Sigmoid colon (tissue), 6 donors: ENCODE measurements at regions not wholly inside any gene's neighbourhood (a gene's known extent, or its start where the extent isn't known, plus 50 kb on each side); places are given as distances from the start of the nearest gene placed in this dataset.

Experiments
- DNase-seq: peaks from one replicate; pipeline ENCODE4 v3.0.0-alpha.2; 2019
- H3K27ac ChIP-seq, 4 donors: fragments of 200-600 bp; sonication (generic); one replicate each; pipeline ENCODE4 v1.5.1; 2016 to 2019; ENCODE audit warnings: mild to moderate bottlenecking in 1 of 4
- H3K27me3 ChIP-seq, 3 donors: fragments of 200-600 bp; sonication (generic); one replicate each; pipeline ENCODE4 v1.5.1; 2019; ENCODE audit warnings: mild to moderate bottlenecking in 1 of 3
- H3K36me3 ChIP-seq, 4 donors: fragments of 200-600 bp; sonication (generic); one replicate each; pipeline ENCODE4 v1.5.1; 2016 to 2019
- H3K4me1 ChIP-seq, 4 donors: fragments of 200-600 bp; sonication (generic); one replicate each; pipeline ENCODE4 v1.5.1; 2017 to 2019
- H3K4me3 ChIP-seq, 4 donors: fragments of 200-600 bp; sonication (generic); one replicate each; pipeline ENCODE4 v1.5.1; 2017 to 2019; ENCODE audit warnings: mild to moderate bottlenecking in 2 of 4, moderate library complexity in 1 of 4
- H3K9me3 ChIP-seq, 4 donors: fragments of 200-600 bp in 3 of 4; sonication (generic) in 3 of 4; one replicate each; pipeline versions ENCODE4 v1.5.1 to v1.6.1; 2013 to 2019
- CTCF ChIP-seq, 4 experiments: fragments of 450-650 bp in 3 of 4; fragments of 200-600 bp in 1 of 4; IDR thresholded peaks; one replicate each; pipeline ENCODE4 v1.5.1; 2016 to 2019; ENCODE audit warnings: antibody characterized with exemption in 4 of 4, mild to moderate bottlenecking in 3 of 4, moderate library complexity in 2 of 4
- EP300 ChIP-seq, 4 donors: sonication (generic); formaldehyde crosslinking; IDR thresholded peaks; one replicate each; pipeline ENCODE4 v1.6.1; 2017; ENCODE audit warnings: antibody characterized with exemption in 4 of 4
- POLR2A ChIP-seq, 2 donors: fragments of 450-650 bp; IDR thresholded peaks; one replicate each; pipeline ENCODE4 v1.6.1; 2016; ENCODE audit warnings: antibody characterized with exemption in 2 of 2, mild to moderate bottlenecking in 2 of 2, moderate library complexity in 2 of 2
- POLR2AphosphoS5 ChIP-seq, 4 donors: sonication (generic); formaldehyde crosslinking; IDR thresholded peaks; one replicate each; pipeline ENCODE4 v1.6.1; 2017; ENCODE audit warnings: antibody characterized with exemption in 4 of 4
- whole genome bisulfite sequencing, 2 donors: extraction: QIAGEN DNeasy Blood & Tissue Kit; methylation state at CpG; one replicate each; pipeline ENCODE4 v1.1.7; 2013; 5-methylcytosine and 5-hydroxymethylcytosine counted together
- intact Hi-C: fragments of 100-400 bp; cut with DNase I; formaldehyde crosslinking; loops from one replicate; pipeline ENCODE4 v1.15.1; 2023
- donor health status: healthy with polysubstance abuse.
- donor health status: healthy.

- Histone ChIP-seq H3K9me3 (no peaks in the 10 kb centered on the region), H3K4me3 (no peak overlapping the region), H3K27me3 (no peaks in the 10 kb centered on the region), H3K36me3 (no peaks in the 10 kb centered on the region), H3K4me1 (peaks cover 0 to 23% (median 19%) of the 10 kb centered on the region in 4 donors), H3K27ac (no peak overlapping the region)
- no peak for DNase-seq
- 89 to 93% methylated on average over 1 of the region's 1 CpG for WGBS, 2 donors
- TF ChIP-seq POLR2A (IDR thresholded peaks at IDR 0.05) (no peak), EP300 (IDR thresholded peaks at IDR 0.05) (no peak), CTCF (IDR thresholded peaks at IDR 0.05) (no peak), POLR2AphosphoS5 (IDR thresholded peaks at IDR 0.05) (no peak)
- intact Hi-C loops: no loop called here
Measured at GRCh38 chr6:56407883-56408410, 160.6 kb upstream of the COL21A1 start.

- intact Hi-C loops: no loop called here
- peaks cover 0 to 23% (median 19%) of the 10 kb centered on the region in 4 donors for H3K4me1 ChIP-seq
- no peaks in the 10 kb centered on the region for H3K36me3 ChIP-seq
- no peak for TF ChIP-seq EP300 (IDR thresholded peaks at IDR 0.05)
- TF ChIP-seq POLR2AphosphoS5 (IDR thresholded peaks at IDR 0.05): no peak
- no peak for TF ChIP-seq POLR2A (IDR thresholded peaks at IDR 0.05)
- TF ChIP-seq CTCF (IDR thresholded peaks at IDR 0.05): no peak
- no peak overlapping the region for H3K4me3 ChIP-seq
- H3K27ac ChIP-seq: no peak overlapping the region
- 92 to 94% methylated on average over 3 of the region's 3 CpGs for WGBS, 2 donors
- DNase-seq: no peak
- no peaks in the 10 kb centered on the region for H3K27me3 ChIP-seq
- no peaks in the 10 kb centered on the region for H3K9me3 ChIP-seq
Measured at GRCh38 chr6:56406276-56407269, 159.2 kb upstream of the COL21A1 start.

GRCh38 chr6:56404599-56404998 lies 157.2 kb upstream of the COL21A1 start:
- Histone ChIP-seq H3K4me1 (peaks cover 0 to 23% (median 19%) of the 10 kb centered on the region in 4 donors), H3K9me3 (no peaks in the 10 kb centered on the region), H3K27ac (peak overlapping the region in 3 of 4 donors; percentile 39 to 73 (median 46)), H3K36me3 (no peaks in the 10 kb centered on the region), H3K4me3 (no peak overlapping the region), H3K27me3 (no peaks in the 10 kb centered on the region)
- intact Hi-C loops: no loop called here
- DNase-seq: no peak
- WGBS, 2 donors: 84 to 89% methylated on average over 2 of the region's 2 CpGs
- TF ChIP-seq POLR2AphosphoS5 (IDR thresholded peaks at IDR 0.05) (no peak), POLR2A (IDR thresholded peaks at IDR 0.05) (no peak), EP300 (IDR thresholded peaks at IDR 0.05) (no peak), CTCF (IDR thresholded peaks at IDR 0.05) (no peak)

GRCh38 chr6:56403745-56404144 lies 156.4 kb upstream of the COL21A1 start:
- H3K27ac ChIP-seq: peak overlapping the region; percentile 4 to 73 (median 42)
- 74 to 86% methylated on average over 2 of the region's 2 CpGs for WGBS, 2 donors
- no peaks in the 10 kb centered on the region for H3K9me3 ChIP-seq
- H3K4me3 ChIP-seq: no peak overlapping the region
- no peaks in the 10 kb centered on the region for H3K36me3 ChIP-seq
- no peaks in the 10 kb centered on the region for H3K27me3 ChIP-seq
- DNase-seq: no peak
- H3K4me1 ChIP-seq: peaks cover 0 to 23% (median 19%) of the 10 kb centered on the region in 4 donors
- TF ChIP-seq POLR2A (IDR thresholded peaks at IDR 0.05): no peak
- peak in 3 of 4 donors; percentile 13 to 67 (median 58) for TF ChIP-seq POLR2AphosphoS5 (IDR thresholded peaks at IDR 0.05)
- peak in 2 of 4 donors; percentile 14 to 56 for TF ChIP-seq EP300 (IDR thresholded peaks at IDR 0.05)
- TF ChIP-seq CTCF (IDR thresholded peaks at IDR 0.05): no peak
- intact Hi-C loops: no loop called here
